ENCODE measurements at regions not wholly inside any gene's neighbourhood (a gene's known extent, or its start where the extent isn't known, plus 50 kb on each side); places are given as distances from the start of the nearest gene placed in this dataset.

DNA sequence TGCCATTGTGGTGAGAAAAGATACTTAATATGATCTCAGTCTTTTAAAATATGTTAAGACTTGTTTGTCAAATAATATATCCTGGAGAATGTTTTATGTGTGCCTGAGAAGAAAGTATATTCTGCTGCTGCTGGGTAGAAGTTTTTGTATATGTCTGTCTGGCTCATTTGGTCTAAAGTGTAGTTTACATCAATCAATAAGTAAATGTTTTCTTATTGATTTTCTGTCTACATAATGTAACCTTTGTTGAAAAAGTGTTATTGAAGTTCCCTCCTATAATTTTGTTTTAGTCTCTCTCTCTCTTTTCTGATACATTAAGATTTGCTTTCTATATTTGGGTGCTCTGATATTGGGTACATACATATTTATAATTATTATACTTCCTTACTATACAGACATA is 201.2 kb downstream of the THBS2 start:
- CTCF ChIA-PET: no interaction called here

More for the DNA sequence above, 201.2 kb downstream of the THBS2 start:
- H2AK9ac ChIP-seq (replicated peaks; ENCODE audit: low read depth, low read length, poor library complexity): no peak overlapping the region
- no peak for TF ChIP-seq MXI1 (IDR thresholded peaks at IDR 0.05; ENCODE audit: borderline replicate concordance, low read depth, low read length)
- no peak for TF ChIP-seq FOS (IDR thresholded peaks at IDR 0.05; ENCODE audit: low read depth, low read length)
- TF ChIP-seq, protein P1, sequence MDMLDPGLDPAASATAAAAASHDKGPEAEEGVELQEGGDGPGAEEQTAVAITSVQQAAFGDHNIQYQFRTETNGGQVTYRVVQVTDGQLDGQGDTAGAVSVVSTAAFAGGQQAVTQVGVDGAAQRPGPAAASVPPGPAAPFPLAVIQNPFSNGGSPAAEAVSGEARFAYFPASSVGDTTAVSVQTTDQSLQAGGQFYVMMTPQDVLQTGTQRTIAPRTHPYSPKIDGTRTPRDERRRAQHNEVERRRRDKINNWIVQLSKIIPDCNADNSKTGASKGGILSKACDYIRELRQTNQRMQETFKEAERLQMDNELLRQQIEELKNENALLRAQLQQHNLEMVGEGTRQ (IDR thresholded peaks at IDR 0.05; ENCODE audit: low read depth, low read length): no peak
- TF ChIP-seq SMC3 (IDR thresholded peaks at IDR 0.05; ENCODE audit: low read depth, low read length): no peak
- no peak for TF ChIP-seq RCOR1 (IDR thresholded peaks at IDR 0.05; ENCODE audit: insufficient replicate concordance, low read length)
- TF ChIP-seq RFX5 (IDR thresholded peaks at IDR 0.05; ENCODE audit: low read depth, low read length): no peak
- no peak for TF ChIP-seq RAD21 (IDR thresholded peaks at IDR 0.05; ENCODE audit: low read length)
- TF ChIP-seq BHLHE40 (IDR thresholded peaks at IDR 0.05; ENCODE audit: low read depth, low read length): no peak
- TF ChIP-seq MAZ (IDR thresholded peaks at IDR 0.05; ENCODE audit: borderline replicate concordance, low read depth, low read length): no peak
- no peak for TF ChIP-seq CHD1 (IDR thresholded peaks at IDR 0.05; ENCODE audit: low read depth, low read length)
- TF ChIP-seq, protein P2, sequence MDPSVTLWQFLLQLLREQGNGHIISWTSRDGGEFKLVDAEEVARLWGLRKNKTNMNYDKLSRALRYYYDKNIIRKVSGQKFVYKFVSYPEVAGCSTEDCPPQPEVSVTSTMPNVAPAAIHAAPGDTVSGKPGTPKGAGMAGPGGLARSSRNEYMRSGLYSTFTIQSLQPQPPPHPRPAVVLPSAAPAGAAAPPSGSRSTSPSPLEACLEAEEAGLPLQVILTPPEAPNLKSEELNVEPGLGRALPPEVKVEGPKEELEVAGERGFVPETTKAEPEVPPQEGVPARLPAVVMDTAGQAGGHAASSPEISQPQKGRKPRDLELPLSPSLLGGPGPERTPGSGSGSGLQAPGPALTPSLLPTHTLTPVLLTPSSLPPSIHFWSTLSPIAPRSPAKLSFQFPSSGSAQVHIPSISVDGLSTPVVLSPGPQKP (IDR thresholded peaks at IDR 0.05; ENCODE audit: borderline replicate concordance, low read depth, low read length): no peak
- TF ChIP-seq, protein P3, sequence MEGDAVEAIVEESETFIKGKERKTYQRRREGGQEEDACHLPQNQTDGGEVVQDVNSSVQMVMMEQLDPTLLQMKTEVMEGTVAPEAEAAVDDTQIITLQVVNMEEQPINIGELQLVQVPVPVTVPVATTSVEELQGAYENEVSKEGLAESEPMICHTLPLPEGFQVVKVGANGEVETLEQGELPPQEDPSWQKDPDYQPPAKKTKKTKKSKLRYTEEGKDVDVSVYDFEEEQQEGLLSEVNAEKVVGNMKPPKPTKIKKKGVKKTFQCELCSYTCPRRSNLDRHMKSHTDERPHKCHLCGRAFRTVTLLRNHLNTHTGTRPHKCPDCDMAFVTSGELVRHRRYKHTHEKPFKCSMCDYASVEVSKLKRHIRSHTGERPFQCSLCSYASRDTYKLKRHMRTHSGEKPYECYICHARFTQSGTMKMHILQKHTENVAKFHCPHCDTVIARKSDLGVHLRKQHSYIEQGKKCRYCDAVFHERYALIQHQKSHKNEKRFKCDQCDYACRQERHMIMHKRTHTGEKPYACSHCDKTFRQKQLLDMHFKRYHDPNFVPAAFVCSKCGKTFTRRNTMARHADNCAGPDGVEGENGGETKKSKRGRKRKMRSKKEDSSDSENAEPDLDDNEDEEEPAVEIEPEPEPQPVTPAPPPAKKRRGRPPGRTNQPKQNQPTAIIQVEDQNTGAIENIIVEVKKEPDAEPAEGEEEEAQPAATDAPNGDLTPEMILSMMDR (conservative IDR thresholded peaks at IDR 0.05; ENCODE audit: low read depth, low read length): no peak
- no peak for TF ChIP-seq MAFK (IDR thresholded peaks at IDR 0.05; ENCODE audit: low read depth, low read length)
- no peak overlapping the region for H3K14ac ChIP-seq (replicated peaks; ENCODE audit: low read depth, low read length)
- H3K18ac ChIP-seq (ENCODE audit: low read depth, low read length): no peak overlapping the region
- BruUV-seq (replicated peaks): no TSS peak
- no peaks in the 10 kb centered on the region for H3K79me1 ChIP-seq (ENCODE audit: low read depth in 1 of 2, low read length in 2 of 2)
- no peak overlapping the region for H3K23ac ChIP-seq (ENCODE audit: low read depth, low read length)
- ATAC-seq (ENCODE audit: low read depth): no peak
- H4K20me1 ChIP-seq (ENCODE audit: insufficient read depth, low read length): no peaks in the 10 kb centered on the region
- no peak overlapping the region for H2BK120ac ChIP-seq (ENCODE audit: low read depth, low read length)
- no peak for DNase-seq
- no peak overlapping the region for H3K4me3 ChIP-seq (ENCODE audit: insufficient read depth, low read depth, low read length)
- dilution Hi-C loops (cut with HindIII; ENCODE audit: low sequenced_read_pairs, unreplicated experiment) (no loop called here), intact Hi-C loops (cut with micrococcal nuclease) (no loop called here), in situ Hi-C loops (cut with MboI; ENCODE audit: low sequenced_read_pairs) (no loop called here)
- no peak overlapping the region for H2BK5ac ChIP-seq (ENCODE audit: low read depth, low read length, poor library complexity, severe bottlenecking)
- no peak overlapping the region for H3K4ac ChIP-seq (ENCODE audit: low read depth, low read length)
- H3K9me3 ChIP-seq (ENCODE audit: control insufficient read depth, insufficient read depth, low read length): no peaks in the 10 kb centered on the region
- no peak overlapping the region for H2AK5ac ChIP-seq (ENCODE audit: low read depth, low read length)
- no peak overlapping the region for H2AFZ ChIP-seq (replicated peaks; ENCODE audit: low read length, poor library complexity)
- no peak overlapping the region for H3K27ac ChIP-seq (ENCODE audit: insufficient read depth, low read length)
- H3K4me1 ChIP-seq (ENCODE audit: control insufficient read depth, insufficient read depth, low read length): no peaks in the 10 kb centered on the region
- H2BK20ac ChIP-seq (ENCODE audit: low read depth, low read length): no peak overlapping the region
- H2BK15ac ChIP-seq (ENCODE audit: low read depth, low read length): no peak overlapping the region
- H3K56ac ChIP-seq (ENCODE audit: extremely low read depth, insufficient read depth, low read length): no peak overlapping the region
- H4K8ac ChIP-seq (ENCODE audit: low read depth in 2 of 2, low read length in 2 of 2): no peak overlapping the region
- H4K5ac ChIP-seq (ENCODE audit: low read depth, low read length): no peak overlapping the region
- H3K9me1 ChIP-seq (ENCODE audit: insufficient read depth, low read length): no peaks in the 10 kb centered on the region
- no peaks in the 10 kb centered on the region for H3K36me3 ChIP-seq (ENCODE audit: control insufficient read depth, insufficient read depth, low read length)
- no peaks in the 10 kb centered on the region for H3K27me3 ChIP-seq (ENCODE audit: control insufficient read depth, insufficient read depth, low read length)
- H3K4me2 ChIP-seq (ENCODE audit: low read depth, low read length): no peak overlapping the region
- POLR2A ChIA-PET (ENCODE audit: unreplicated experiment): no interaction called here
- H4K91ac ChIP-seq (ENCODE audit: insufficient read depth, low read depth, low read length): no peak overlapping the region
- H3K9ac ChIP-seq (ENCODE audit: low read depth, low read length): no peak overlapping the region
